Endothelial cell of umbilical vein (primary cell): ENCODE measurements at regions not wholly inside any gene's neighbourhood (a gene's known extent, or its start where the extent isn't known, plus 50 kb on each side); places are given as distances from the start of the nearest gene placed in this dataset.

ENCODE experiments used
- BruUV-seq: library from RNA; stranded (reverse); fragments of 400-500 nt; replicated peaks from 2 replicates; lab custom pipeline; 2021; lab: Mats Ljungman, UMichigan
- CTCF ChIA-PET: fragments of 300-600, 350-600 bp; sonication (Branson Sonifier 250); formaldehyde crosslinking; loops from one replicate; lab custom pipeline; 2021; ENCODE audit warnings: antibody characterized with exemption, inconsistent platforms; lab: Charles Lee
- POLR2A ChIA-PET: fragments of 300-600, 350-600 bp; sonication (Branson Sonifier 250); formaldehyde crosslinking; loops from one replicate; lab custom pipeline; 2021; ENCODE audit warnings: antibody characterized with exemption, inconsistent platforms; lab: Charles Lee
- DNase-seq: peaks from one replicate; pipeline ENCODE4 v3.0.0-alpha.2; 2011; ENCODE audit warnings: low read depth, low spot score
- FAIRE-seq: peaks from 2 replicates; lab custom pipeline; 2011; peaks lifted over from hg19 to GRCh38; lab: Jason Lieb, UNC
- H2AFZ ChIP-seq: 2 replicates; pipeline ENCODE4 v1.6.0; 2012; ENCODE audit warnings: low read depth, low read length, control low read depth, inconsistent platforms
- H3K27ac ChIP-seq: 2 replicates; pipeline ENCODE4 v1.5.1; 2011; ENCODE audit warnings: low read depth, mild to moderate bottlenecking, control low read depth, low read length, moderate library complexity; ENCODE audit not compliant: insufficient read depth
- H3K27me3 ChIP-seq, 2 experiments: 2 replicates each; pipeline versions ENCODE4 v1.6.0 to v1.6.1; 2011; ENCODE audit warnings: low read length in 2 of 2, mixed read lengths in 1 of 2; ENCODE audit not compliant: control insufficient read depth in 2 of 2, insufficient read depth in 2 of 2
- H3K36me3 ChIP-seq, 2 experiments: 2 replicates in 1 of 2; 3 replicates in 1 of 2; pipeline ENCODE4 v1.5.1; 2011; ENCODE audit warnings: low read length in 2 of 2, mild to moderate bottlenecking in 1 of 2, moderate library complexity in 1 of 2; ENCODE audit not compliant: control insufficient read depth in 2 of 2, insufficient read depth in 2 of 2; ENCODE audit errors: extremely low read depth in 1 of 2
- H3K4me1 ChIP-seq: 3 replicates; pipeline ENCODE4 v1.5.1; 2011; ENCODE audit warnings: mild to moderate bottlenecking, low read length; ENCODE audit not compliant: control insufficient read depth, insufficient read depth; ENCODE audit errors: extremely low read depth
- H3K4me2 ChIP-seq: 2 replicates; pipeline ENCODE4 v1.6.1; 2011; ENCODE audit warnings: low read length, control low read depth, mixed read lengths; ENCODE audit not compliant: insufficient read depth
- H3K4me3 ChIP-seq, 3 experiments: fragments of 200-600 bp in 1 of 3; sonication (generic), shearing (Covaris generic) in 1 of 3; replicated peaks in 1 of 3; 2 replicates each; pipeline ENCODE4 v1.5.1; 2011 to 2016; ENCODE audit warnings: control low read depth in 3 of 3, low read length in 3 of 3, mild to moderate bottlenecking in 2 of 3, inconsistent platforms in 1 of 3, low read depth in 1 of 3, moderate library complexity in 1 of 3; ENCODE audit not compliant: insufficient read depth in 1 of 3
- H3K79me2 ChIP-seq: 2 replicates; pipeline ENCODE4 v1.6.0; 2012; ENCODE audit warnings: low read length, inconsistent platforms; ENCODE audit not compliant: control insufficient read depth, insufficient read depth
- H3K9ac ChIP-seq: replicated peaks from 2 replicates; pipeline ENCODE3; 2011; ENCODE audit warnings: low read length, control low read depth; ENCODE audit not compliant: insufficient read depth; ENCODE audit errors: extremely low read depth
- H3K9me1 ChIP-seq: replicated peaks from 3 replicates; pipeline ENCODE4 v1.6.0; 2011; ENCODE audit warnings: mild to moderate bottlenecking, low read length; ENCODE audit not compliant: control insufficient read depth, insufficient read depth; ENCODE audit errors: extremely low read depth
- H3K9me3 ChIP-seq: replicated peaks from 2 replicates; pipeline ENCODE4 v1.5.1; 2012; ENCODE audit warnings: low read length, inconsistent platforms; ENCODE audit not compliant: control insufficient read depth, insufficient read depth
- H4K20me1 ChIP-seq: replicated peaks from 2 replicates; pipeline ENCODE3; 2011; ENCODE audit warnings: mild to moderate bottlenecking, low read length; ENCODE audit not compliant: control insufficient read depth, insufficient read depth; ENCODE audit errors: extremely low read depth
- EZH2 ChIP-seq: IDR thresholded peaks from 2 replicates; pipeline ENCODE4 v1.6.1; 2012; ENCODE audit warnings: borderline replicate concordance, low read depth, mild to moderate bottlenecking, moderate library complexity, low read length, inconsistent platforms; ENCODE audit not compliant: severe bottlenecking
- FOS ChIP-seq: IDR thresholded peaks from 2 replicates; pipeline ENCODE4 v1.6.1; 2011; ENCODE audit warnings: mild to moderate bottlenecking, low read length, moderate library complexity, borderline replicate concordance; ENCODE audit not compliant: insufficient read depth
- GATA2 ChIP-seq: IDR thresholded peaks from 2 replicates; pipeline ENCODE4 v1.7.0; 2011; ENCODE audit warnings: low read depth, mild to moderate bottlenecking, moderate library complexity, mixed read lengths, low read length; ENCODE audit not compliant: insufficient read length, insufficient read depth
- JUN ChIP-seq: IDR thresholded peaks from 2 replicates; pipeline ENCODE4 v1.6.1; 2011; ENCODE audit warnings: borderline replicate concordance, low read depth; ENCODE audit not compliant: insufficient read length, insufficient read depth
- MYC ChIP-seq: IDR thresholded peaks from one replicate; pipeline ENCODE4 v1.6.1; 2011; ENCODE audit warnings: mild to moderate bottlenecking, low read depth, low read length
- POLR2AphosphoS5 ChIP-seq: IDR thresholded peaks from 2 replicates; pipeline ENCODE4 v1.6.1; 2012; ENCODE audit warnings: low read depth, mild to moderate bottlenecking, control low read depth, low read length, moderate library complexity; ENCODE audit not compliant: insufficient read depth
- dilution Hi-C: fragments of 300-500 bp; cut with MboI; formaldehyde crosslinking; loops from one replicate; pipeline ENCODE4 v1.15.0; 2019; ENCODE audit warnings: low sequenced_read_pairs; ENCODE audit not compliant: extremely low pct_ligation_motif_present
- intact Hi-C: fragments of 100-400 bp; cut with micrococcal nuclease; formaldehyde crosslinking; loops from one replicate; pipeline ENCODE4 v1.10.0; 2022
- TF ChIP-seq, protein P1 (sequence below), 2 donors: IDR thresholded peaks; 1 replicate in 1 of 2; 2 replicates in 1 of 2; pipeline ENCODE4 v1.5.1; 2011; ENCODE audit warnings: low read length in 2 of 2, mild to moderate bottlenecking in 2 of 2, moderate library complexity in 2 of 2, control low read depth in 1 of 2, inconsistent platforms in 1 of 2, low read depth in 1 of 2; ENCODE audit not compliant: insufficient read depth in 1 of 2; ENCODE audit errors: extremely low read depth in 1 of 2
- TF ChIP-seq, protein P2 (sequence below): IDR thresholded peaks from 2 replicates; pipeline ENCODE4 v1.6.1; 2011; ENCODE audit not compliant: insufficient read depth, insufficient read length

DNA sequence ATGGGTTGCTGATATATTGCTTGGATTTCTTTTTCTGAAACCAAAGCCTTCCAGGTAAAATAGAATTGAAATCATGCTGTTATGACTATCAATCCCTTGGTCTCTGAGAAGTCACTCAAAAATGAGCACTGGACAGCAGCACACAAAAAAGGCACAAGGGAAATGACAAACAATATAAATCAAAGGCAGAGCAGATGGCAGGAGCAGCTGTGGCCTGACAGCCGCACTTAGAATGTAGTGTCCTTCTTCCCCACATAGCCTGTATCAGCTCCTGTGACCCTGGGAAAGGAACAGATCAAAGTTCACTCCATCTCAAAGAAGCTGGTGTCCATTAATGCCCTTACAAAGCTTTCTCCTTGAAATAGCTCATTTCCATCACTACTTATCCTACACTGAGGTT, 326.7 kb downstream of the SUCLG1 start:
- Histone ChIP-seq H3K4me2 (no peak overlapping the region), H3K9ac (no peak overlapping the region), H4K20me1 (no peaks in the 10 kb centered on the region), H3K4me1 (no peaks in the 10 kb centered on the region), H3K4me3 (no peak overlapping the region), H3K79me2 (no peaks in the 10 kb centered on the region), H3K36me3 (no peaks in the 10 kb centered on the region), H2AFZ (no peak overlapping the region), H3K27me3 (no peaks in the 10 kb centered on the region), H3K9me3 (no peaks in the 10 kb centered on the region), H3K9me1 (no peaks in the 10 kb centered on the region), H3K27ac (no peak overlapping the region)
- no TSS peak for BruUV-seq
- DNase-seq: no peak
- ChIA-PET POLR2A (no interaction called here), CTCF (no interaction called here)
- TF ChIP-seq JUN: no peak
- no peak for TF ChIP-seq POLR2AphosphoS5
- TF ChIP-seq, protein P1, sequence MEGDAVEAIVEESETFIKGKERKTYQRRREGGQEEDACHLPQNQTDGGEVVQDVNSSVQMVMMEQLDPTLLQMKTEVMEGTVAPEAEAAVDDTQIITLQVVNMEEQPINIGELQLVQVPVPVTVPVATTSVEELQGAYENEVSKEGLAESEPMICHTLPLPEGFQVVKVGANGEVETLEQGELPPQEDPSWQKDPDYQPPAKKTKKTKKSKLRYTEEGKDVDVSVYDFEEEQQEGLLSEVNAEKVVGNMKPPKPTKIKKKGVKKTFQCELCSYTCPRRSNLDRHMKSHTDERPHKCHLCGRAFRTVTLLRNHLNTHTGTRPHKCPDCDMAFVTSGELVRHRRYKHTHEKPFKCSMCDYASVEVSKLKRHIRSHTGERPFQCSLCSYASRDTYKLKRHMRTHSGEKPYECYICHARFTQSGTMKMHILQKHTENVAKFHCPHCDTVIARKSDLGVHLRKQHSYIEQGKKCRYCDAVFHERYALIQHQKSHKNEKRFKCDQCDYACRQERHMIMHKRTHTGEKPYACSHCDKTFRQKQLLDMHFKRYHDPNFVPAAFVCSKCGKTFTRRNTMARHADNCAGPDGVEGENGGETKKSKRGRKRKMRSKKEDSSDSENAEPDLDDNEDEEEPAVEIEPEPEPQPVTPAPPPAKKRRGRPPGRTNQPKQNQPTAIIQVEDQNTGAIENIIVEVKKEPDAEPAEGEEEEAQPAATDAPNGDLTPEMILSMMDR (IDR thresholded peaks at IDR 0.05; ENCODE audit: extremely low read depth in 1 of 2, insufficient read depth in 1 of 2, low read depth in 1 of 2, low read length in 2 of 2): no peak
- no peak for TF ChIP-seq GATA2
- TF ChIP-seq FOS: no peak
- TF ChIP-seq, protein P2, sequence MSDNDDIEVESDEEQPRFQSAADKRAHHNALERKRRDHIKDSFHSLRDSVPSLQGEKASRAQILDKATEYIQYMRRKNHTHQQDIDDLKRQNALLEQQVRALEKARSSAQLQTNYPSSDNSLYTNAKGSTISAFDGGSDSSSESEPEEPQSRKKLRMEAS: no peak
- TF ChIP-seq MYC: no peak
- no peak for TF ChIP-seq EZH2
- no peak for FAIRE-seq
- dilution Hi-C loops: no loop called here
- intact Hi-C loops: no loop called here
